ENCODE measurements at regions not wholly inside any gene's neighbourhood (a gene's known extent, or its start where the extent isn't known, plus 50 kb on each side); places are given as distances from the start of the nearest gene placed in this dataset.

DNA sequence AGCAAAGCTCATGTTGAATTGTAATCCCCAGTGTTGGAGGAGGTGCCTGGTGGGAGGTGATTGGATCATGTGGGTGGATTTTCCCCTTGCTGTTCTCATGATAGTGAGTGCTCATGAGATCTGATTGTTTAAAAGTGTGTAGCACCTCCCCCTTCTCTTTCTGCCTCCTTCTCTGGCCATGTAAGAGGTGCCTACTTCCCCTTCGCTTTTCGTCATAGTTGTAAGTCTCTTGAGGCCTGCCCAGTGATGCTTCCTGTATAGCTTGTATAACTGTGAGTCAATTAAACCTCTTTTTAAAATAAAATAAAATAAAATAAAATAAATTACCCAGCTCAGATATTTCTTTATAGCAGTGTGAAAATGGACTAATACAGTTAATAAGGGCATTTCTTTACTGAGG lies 1025.7 kb downstream of the PLA2G4A start:
- H3K27me3 ChIP-seq = no peaks in the 10 kb centered on the region
- intact Hi-C loops (cut with DNase I) = no loop called here
- H3K9me3 ChIP-seq = no peaks in the 10 kb centered on the region
- H3K4me1 ChIP-seq = no peaks in the 10 kb centered on the region
- no peak overlapping the region for H3K27ac ChIP-seq
- no peak overlapping the region for H3K4me3 ChIP-seq
- H3K36me3 ChIP-seq (replicated peaks in 1 of 2; ENCODE audit: insufficient read depth in 1 of 2, low read depth in 2 of 2) = no peaks in the 10 kb centered on the region
- TF ChIP-seq POLR2A (IDR thresholded peaks at IDR 0.05) = no peak
- TF ChIP-seq, protein P1, sequence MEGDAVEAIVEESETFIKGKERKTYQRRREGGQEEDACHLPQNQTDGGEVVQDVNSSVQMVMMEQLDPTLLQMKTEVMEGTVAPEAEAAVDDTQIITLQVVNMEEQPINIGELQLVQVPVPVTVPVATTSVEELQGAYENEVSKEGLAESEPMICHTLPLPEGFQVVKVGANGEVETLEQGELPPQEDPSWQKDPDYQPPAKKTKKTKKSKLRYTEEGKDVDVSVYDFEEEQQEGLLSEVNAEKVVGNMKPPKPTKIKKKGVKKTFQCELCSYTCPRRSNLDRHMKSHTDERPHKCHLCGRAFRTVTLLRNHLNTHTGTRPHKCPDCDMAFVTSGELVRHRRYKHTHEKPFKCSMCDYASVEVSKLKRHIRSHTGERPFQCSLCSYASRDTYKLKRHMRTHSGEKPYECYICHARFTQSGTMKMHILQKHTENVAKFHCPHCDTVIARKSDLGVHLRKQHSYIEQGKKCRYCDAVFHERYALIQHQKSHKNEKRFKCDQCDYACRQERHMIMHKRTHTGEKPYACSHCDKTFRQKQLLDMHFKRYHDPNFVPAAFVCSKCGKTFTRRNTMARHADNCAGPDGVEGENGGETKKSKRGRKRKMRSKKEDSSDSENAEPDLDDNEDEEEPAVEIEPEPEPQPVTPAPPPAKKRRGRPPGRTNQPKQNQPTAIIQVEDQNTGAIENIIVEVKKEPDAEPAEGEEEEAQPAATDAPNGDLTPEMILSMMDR (IDR thresholded peaks at IDR 0.05) = no peak
- WGBS, 2 donors = 86 to 98% methylated on average over 2 of the region's 2 CpGs
- DNase-seq = no peak
- no peak for ATAC-seq

DNA sequence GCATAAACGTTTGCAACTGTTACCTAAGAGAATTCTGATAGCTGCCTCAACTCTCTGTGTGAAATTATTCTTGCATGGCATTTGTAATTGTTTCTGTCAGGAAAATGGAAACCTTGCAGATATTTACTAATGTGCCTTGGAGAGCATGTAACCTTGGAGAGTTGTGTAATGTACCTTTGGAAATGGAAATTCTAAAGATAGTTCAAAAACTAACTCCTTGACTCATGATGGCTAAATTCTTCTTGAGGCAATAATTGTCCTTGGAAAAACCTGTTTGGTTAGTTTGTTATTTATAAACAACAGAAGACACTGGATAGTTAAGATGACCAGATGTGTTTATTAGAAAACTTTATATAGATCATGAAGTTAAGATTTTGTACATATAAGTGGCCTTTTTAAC lies 1033.8 kb downstream of the PLA2G4A start:
- no peaks in the 10 kb centered on the region for H3K9me3 ChIP-seq
- no peaks in the 10 kb centered on the region for H3K36me3 ChIP-seq (replicated peaks in 1 of 2; ENCODE audit: insufficient read depth in 1 of 2, low read depth in 2 of 2)
- DNase-seq = no peak
- intact Hi-C loops (cut with DNase I) = no loop called here
- H3K4me1 ChIP-seq = peaks cover 3% of the 10 kb centered on the region
- WGBS, 2 donors = 8 to 19% methylated on average over 1 of the region's 1 CpG
- H3K27me3 ChIP-seq = no peaks in the 10 kb centered on the region
- ATAC-seq = no peak
- H3K27ac ChIP-seq = no peak overlapping the region
- TF ChIP-seq, protein P1 (IDR thresholded peaks at IDR 0.05) = no peak
- TF ChIP-seq POLR2A (IDR thresholded peaks at IDR 0.05) = no peak
- no peak overlapping the region for H3K4me3 ChIP-seq

DNA sequence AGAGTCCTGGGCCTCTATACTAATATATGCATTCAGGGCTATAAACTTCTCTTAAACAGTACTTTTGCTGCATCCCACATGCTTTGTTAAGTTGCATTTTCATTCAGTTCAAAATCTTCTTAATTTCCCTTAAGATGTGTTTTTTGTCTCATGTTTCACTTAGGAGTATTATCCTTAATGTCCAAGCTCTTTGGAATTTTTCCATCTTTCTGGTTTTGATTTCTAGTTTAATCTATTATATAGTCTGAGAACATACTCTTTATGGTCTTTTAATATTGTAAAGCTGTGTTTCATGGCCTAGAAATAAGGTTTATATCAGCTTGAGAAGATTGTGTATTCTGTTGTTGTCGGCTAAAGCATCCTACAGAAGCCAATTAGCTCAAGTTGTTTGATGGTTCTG lies 1041.8 kb downstream of the PLA2G4A start:
- no peaks in the 10 kb centered on the region for H3K36me3 ChIP-seq (replicated peaks in 1 of 2; ENCODE audit: insufficient read depth in 1 of 2, low read depth in 2 of 2)
- no peak overlapping the region for H3K4me3 ChIP-seq
- no peak overlapping the region for H3K27ac ChIP-seq
- no peaks in the 10 kb centered on the region for H3K27me3 ChIP-seq
- intact Hi-C loops (cut with DNase I) = no loop called here
- TF ChIP-seq, protein P1 (IDR thresholded peaks at IDR 0.05) = no peak
- no peak for TF ChIP-seq POLR2A (IDR thresholded peaks at IDR 0.05)
- no peaks in the 10 kb centered on the region for H3K4me1 ChIP-seq
- 70 to 90% methylated on average over 1 of the region's 1 CpG for WGBS, 2 donors
- no peaks in the 10 kb centered on the region for H3K9me3 ChIP-seq
- ATAC-seq (no peak), DNase-seq (no peak)

GRCh38 chr1:187871177-187871845 lies 1042.6 kb downstream of the PLA2G4A start:
- no peak for DNase-seq
- Histone ChIP-seq H3K4me1 (no peaks in the 10 kb centered on the region), H3K4me3 (no peak overlapping the region), H3K9me3 (no peaks in the 10 kb centered on the region), H3K36me3 (replicated peaks in 1 of 2; ENCODE audit: insufficient read depth in 1 of 2, low read depth in 2 of 2) (no peaks in the 10 kb centered on the region), H3K27ac (no peak overlapping the region), H3K27me3 (no peaks in the 10 kb centered on the region)
- WGBS, 2 donors = 42 to 56% methylated on average over 2 of the region's 2 CpGs
- intact Hi-C loops (cut with DNase I) = no loop called here
- TF ChIP-seq POLR2A (IDR thresholded peaks at IDR 0.05) = no peak
- TF ChIP-seq, protein P1 (IDR thresholded peaks at IDR 0.05) = no peak
- ATAC-seq = no peak

- H3K4me1 ChIP-seq = no peaks in the 10 kb centered on the region
- intact Hi-C loops (cut with DNase I) = no loop called here
- no peak for TF ChIP-seq POLR2A (IDR thresholded peaks at IDR 0.05)
- DNase-seq = no peak
- no peak overlapping the region for H3K27ac ChIP-seq
- no peaks in the 10 kb centered on the region for H3K9me3 ChIP-seq
- no peak overlapping the region for H3K4me3 ChIP-seq
- 78 to 84% methylated on average over 3 of the region's 3 CpGs for WGBS, 2 donors
- no peaks in the 10 kb centered on the region for H3K36me3 ChIP-seq (replicated peaks in 1 of 2; ENCODE audit: insufficient read depth in 1 of 2, low read depth in 2 of 2)
- ATAC-seq = no peak
- H3K27me3 ChIP-seq = no peaks in the 10 kb centered on the region
Observed at GRCh38 chr1:187872550-187872949, 1043.8 kb downstream of the PLA2G4A start.

Measured in body of pancreas (tissue), 4 donors.